HG03064 (cell line): ENCODE measurements at regions not wholly inside any gene's neighbourhood (a gene's known extent, or its start where the extent isn't known, plus 50 kb on each side); places are given as distances from the start of the nearest gene placed in this dataset.

ENCODE experiments used
- ATAC-seq: cut with Tn5 transposase; IDR thresholded peaks from one replicate; pipeline ENCODE4 v1.9.1; 2021; ENCODE audit warnings: low read depth; ENCODE audit not compliant: unreplicated experiment

DNA sequence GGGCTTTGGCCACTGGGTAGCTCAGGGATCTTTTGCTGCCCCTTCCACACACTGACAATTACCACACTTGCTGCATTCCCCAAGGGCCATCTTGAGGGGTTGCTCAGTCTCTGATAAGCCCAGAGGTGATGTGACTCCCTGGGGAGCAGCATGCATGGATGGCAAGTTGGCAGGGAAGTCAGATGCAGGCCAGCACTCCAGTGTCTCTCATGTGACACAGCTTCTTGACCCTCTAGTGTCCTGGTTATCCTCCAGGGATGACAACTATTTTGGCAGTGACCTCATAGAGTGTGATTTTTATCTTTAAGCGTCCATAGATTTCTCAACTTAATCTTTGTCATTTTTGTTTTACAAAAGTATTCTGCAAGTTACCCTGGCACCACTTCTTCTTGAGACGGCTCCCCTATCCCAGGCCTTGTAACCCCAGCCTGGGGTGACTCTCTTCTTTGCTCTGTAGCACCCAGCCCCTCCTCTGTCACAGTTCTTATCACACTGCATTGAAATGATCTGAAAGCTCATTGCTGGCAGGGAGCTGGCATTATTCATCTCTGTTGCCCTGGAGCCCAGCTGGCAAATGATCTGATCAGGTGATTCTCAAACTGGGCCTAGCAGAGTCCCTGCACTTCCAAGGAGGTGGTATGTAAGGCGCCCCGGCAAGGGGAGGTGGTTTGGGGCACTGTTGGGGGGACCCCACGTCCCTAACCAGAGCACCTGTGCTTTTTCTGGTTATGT is 72.6 kb downstream of the TENT5C start:
- no peak for ATAC-seq

DNA sequence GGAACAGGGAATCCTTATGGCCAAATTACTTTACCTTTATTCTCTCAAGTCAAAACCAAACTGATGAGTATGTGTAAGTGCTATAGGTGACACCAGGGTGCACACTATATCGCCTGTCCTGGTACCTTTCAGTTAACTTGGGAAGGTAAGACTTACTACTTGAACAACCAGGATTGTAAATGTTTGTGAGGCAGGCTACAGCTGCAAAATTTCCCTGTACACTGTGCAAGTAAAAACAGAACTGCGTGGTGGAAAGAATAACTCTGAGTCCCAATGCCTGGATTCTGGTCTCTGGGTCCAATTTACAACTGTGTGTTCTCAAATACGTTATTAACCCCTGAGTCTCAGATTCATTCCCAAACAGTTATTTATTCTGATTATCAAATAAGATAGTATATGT is 73.5 kb downstream of the TENT5C start:
- ATAC-seq: no peak

DNA sequence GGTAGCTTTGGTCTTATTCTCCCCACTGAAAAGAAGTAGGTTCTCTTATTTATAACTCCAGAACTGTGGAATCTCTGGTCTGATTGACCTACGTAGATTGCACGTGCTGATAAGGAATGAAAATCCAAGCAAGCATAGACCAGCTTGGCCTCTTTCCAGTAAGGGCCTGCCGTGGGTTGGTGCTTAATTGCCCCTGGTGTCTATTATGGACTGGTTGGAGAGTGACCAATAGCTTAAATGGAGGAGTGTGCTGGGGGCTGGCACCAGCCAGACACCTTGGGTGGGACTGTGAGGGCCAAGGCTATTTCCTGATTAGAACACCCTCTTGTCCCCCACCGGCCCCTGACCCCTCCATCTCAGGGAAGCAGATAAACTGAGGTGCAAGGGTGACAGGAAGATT is 74.0 kb downstream of the TENT5C start:
- ATAC-seq: no peak

DNA sequence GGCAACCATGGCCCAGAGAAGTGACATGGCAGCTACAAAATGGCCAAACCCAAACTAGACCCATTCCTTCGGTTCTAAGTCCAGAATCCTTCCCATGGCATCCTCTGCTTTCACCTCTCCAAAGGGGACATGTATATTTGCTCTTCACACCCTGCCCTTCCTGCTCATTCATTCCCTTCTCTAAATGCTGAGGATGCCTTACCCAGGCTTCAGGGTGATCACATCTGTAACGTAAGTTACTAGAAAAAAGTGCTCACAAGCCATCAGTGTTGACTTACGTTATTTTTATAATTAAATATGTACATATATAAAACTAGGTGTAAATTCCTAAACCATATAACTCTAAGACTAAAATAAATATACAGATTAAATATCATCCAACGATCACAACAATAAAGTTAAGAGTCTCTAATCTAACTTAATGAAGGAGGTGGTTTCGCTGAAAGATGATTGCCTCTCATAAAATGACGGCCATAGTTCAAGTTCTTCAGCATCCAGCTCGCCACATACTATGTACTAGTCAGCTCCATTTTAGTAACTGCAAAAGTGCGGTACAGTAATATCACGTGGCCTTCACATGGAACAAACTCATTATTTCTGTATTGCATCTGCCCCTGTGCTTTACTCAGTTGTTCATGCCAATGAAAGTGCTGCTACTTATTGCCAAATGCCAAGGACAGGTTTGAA is 74.6 kb downstream of the TENT5C start:
- no peak for ATAC-seq

DNA sequence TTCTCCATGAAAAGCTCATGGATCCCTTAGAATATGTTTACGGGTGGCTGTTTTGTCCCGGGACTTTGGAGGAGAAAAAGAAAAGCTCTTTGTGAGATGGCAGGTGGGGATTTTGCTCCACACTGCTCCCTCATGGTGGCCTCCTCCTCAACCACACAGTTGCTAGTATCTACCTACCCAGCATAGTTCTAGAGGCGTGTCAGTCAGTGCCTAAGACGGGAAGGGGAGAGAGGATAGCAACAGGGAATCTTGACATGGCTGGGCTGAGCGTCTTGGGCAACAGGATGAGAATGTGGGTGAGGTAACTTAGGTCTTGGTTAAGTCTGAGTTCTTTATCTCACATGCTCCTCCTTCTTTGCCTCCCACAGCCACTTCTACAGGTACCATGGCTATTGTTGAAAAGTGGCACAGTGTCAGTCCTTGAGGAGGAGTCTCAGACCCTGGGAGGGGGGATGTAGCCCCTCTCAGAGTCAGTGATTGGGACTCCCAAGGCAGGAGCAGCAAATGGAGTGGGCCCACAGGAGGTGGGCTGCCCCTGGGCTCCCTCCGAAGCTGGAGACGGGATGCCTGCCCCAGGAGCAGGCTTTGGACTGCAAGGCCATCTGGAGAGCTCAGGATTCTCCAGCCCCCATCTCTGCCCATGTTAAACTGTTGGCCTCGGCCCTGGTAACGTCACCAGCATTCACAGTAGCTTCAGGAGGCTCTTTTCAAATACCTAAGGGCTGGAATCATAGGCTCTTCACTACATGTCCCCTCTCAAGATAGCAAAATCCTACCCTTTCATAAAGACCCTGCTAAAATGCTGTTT is 75.4 kb downstream of the TENT5C start:
- ATAC-seq: no peak

DNA sequence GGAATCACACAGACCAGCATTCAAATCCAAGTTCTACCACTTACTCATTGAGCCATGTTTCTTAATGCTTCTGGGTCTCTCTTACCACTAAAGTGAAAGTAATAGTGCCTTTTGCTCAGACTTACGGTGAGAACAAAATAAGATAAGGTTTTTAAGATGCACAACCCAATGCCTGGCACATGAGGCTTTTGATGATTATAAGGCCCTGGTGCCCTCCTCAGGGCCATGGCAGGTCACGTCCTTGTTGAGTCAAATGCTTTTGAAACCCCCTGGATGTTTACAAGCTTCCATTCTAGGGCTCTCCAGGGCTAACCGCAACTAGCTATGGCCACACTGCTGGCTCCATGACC is 76.0 kb downstream of the TENT5C start:
- no peak for ATAC-seq

DNA sequence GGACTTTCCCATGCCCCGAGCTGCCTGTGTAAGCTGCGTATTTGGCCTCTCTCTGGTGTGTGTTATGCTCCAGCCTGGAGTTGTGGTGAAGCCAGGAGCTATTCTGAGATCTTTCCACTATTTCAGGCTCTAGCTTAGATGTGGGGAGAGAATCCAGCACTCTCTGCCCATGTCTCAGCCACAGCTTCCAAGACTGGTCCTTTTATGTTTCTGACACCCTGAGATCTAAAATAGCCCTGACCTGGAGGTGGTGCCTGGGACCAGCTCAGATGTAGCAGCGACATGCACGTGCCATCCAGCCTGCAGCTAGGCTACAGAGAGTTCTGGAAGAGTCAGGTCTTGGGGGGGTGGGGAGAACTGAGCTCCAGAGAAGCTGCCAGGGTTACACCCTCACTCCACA is 76.5 kb downstream of the TENT5C start:
- no peak for ATAC-seq

DNA sequence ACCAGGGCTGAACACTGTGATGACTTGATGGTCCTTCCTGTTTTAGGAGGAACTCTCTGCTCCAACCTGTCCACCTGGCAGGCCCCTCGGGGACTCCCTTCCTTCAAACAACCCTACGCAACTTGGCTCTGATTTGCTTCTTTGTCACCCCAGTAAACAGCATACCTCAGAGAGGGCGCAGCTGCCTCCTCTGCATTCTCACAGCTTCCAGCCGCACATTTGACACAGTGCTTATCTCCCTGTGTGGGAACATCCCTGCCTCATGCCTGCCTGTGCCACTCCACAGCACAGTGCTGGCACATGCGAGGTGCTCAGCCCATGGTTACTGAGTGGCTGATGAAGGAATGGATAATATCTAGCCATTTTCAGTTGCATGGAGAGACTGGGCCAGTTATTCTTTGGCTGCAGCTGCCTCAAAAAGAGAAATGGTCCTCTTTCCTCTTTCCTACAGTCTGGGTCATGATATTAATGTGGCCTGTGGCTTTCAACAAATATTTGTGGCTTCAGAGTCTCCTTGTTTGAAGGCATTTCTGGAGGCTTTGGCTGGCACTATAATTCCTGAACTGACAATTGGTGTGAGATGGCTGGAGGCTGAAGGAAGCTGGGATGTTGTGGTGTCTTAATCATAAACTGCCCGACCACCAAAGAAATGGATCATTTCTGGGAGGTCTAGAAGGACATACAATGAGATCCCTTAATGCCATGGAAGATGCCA is 77.9 kb downstream of the TENT5C start:
- ATAC-seq: no peak

DNA sequence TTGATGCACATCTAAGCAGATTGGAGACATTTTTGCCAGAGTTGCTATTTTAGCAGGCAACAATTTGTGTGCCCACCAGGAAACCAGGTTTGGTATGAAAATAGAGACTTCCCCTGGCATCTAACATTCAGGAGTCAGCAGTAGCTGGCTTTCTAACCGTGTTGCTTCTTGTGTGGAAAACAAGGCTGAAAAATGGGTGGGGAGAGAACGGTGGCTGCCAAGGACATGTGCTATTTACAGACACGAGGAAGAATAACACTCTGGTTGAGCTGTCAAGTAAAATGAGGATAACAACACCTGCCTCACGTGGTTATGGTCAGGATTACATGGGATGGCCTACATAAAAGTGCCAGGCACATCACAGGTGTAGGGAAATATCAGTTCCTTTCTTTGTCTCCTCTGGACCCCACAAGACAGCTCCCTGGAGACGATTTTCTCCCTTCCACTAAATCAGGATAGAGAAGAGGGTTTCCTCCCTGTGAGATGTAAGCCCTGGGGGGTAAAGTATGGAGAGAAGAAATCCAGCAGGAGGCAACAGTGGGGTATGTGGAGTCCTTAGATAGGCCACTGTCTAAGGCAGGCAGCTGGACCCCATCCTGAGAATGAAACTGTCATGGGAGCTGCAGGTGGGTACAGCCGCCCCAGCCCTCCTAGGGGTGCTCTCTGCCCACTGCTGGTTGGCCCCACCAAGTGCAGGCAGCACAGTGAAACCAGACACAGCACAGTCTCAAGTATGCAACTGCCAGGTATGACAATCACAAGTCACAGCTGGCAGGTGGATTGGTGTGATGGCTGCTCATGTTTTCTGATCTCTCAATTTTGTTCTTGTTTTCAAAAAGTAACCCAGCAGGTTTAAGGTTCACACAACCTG is 80.3 kb downstream of the TENT5C start:
- no peak for ATAC-seq

DNA sequence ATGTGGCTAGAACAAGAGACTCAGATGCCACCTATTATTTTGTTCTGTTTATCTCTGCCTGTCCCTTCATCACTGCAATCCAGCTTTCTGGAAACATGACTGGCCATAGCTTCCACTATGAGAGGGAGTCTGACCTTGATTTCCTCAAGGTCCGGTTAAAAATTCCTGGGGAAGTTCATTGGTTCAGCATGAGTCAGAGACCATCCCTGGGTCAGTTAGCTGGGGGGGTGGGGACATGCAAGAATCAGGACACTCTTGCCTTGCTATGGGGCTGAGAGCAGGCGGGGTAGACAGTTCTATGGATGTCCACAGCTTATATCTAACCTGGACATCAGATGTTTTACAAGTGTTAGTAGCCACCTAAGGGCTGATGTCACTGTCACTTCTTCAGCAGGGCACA is 81.1 kb downstream of the TENT5C start:
- ATAC-seq: no peak

DNA sequence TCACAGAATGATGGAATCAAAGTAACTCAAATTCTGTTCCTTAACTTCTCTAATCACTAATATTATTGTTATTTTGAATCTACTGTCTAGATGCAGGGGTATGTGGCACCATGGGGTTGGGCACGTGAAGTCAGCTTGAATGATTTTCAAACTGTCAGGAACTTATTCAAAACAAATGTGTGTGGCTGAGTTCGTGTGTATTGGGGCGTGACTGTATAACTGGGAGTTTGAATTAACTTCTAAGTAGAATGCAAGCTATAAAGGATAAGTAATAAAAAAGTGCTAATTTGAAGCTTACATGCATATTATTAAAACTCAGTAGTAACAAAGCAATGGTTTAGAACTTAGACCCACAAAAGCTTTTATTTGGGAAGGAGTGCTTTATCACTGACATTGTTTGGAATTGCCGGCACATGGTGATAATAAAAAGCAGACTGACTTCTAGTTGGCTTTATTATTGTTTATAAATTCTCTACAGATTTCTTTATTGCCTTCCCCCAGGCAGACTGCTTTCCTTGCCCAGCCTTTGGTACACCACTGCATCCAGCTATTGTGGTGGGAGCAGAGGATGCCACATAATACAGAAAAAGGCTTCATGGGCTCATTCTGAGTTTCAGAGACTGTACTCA is 84.3 kb downstream of the TENT5C start:
- ATAC-seq: no peak

DNA sequence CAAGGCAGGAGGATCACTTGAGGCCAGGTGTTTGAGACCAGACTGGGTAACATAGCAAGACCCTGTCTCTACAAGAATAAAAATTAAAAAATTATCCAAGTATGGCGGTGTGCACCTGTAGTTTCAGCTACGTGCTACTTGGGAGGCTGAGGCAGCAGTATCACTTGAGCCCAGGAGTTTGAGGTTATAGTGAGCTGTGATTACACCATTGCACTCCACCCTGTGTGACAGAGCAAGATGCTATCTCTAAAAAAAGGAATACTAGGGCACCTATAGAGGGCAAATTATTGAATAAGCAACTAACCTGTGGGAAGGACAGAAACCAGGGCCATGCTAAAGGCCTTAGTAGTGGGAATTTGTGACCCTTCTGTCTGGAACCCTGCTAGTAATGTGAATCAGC is 86.1 kb downstream of the TENT5C start:
- ATAC-seq: no peak

DNA sequence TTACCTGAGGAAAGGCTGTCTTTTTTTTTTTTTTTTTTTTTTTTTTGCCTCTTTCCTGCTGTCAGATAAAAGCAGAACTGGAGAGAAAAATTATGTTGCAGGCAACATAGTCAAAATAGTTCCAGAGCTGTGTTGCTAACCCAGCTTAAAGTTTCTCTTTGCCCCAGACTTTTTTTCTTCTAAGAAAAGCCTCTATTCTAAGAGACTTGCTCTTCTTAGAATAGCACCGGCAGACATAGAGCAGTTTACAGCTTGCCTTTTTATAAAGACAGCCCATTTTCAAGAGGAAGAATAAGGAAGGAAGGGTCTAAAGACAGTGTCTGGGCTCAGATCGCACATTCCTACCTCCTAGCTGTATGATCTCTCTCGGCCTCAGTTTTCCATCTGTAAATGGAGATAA is 88.7 kb downstream of the TENT5C start:
- ATAC-seq: no peak

DNA sequence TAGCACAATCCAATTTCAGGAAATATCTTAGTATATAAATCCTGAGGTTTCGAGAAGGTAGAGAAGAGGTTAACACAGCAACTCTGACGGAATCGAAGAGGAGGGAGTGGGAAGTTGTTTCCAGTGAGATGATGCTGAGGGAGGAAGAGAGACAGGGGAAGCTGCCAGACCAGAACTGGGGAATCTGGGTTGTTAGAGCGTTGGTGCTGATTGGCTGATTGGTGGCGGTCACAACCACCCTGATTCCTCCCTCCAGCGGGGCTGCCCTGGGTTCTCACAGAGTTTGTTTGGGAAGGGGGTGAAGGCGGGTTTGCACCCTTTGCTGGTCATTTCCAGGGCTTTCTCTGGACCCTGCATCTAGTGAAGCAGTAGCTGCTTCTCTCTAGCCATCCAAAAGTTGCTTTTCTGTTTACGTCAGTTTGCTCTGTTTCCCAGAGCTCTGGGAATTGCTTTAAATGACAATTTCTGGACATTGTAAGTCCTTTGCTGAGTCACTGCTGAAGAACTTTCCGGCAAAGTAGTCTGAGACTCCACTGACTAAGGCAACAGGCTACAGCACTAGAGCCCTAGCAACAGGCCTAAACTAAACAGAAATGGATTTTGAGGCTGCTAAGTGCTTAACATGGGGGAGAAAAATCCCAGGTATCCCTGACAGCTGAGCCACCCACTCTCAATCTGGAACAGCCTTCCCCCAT is 90.1 kb downstream of the TENT5C start:
- no peak for ATAC-seq

DNA sequence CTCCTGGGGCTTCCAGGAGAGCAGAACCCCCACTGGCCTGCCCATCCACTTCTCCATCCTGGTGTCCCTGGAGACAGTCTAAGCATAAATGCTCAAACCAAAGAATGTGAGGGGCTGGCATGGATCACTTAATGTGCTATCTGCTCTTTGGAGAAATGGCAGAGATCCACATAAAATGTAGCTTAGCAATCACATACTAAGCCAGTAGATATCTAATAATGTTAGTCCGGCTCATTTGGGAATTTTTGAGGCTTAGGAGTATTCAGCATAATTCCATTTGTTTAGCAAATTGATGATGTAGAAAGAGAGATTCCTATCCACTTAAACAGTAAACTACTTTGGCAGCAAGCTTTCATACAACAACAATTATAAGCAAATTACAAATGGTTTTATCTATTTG is 90.7 kb downstream of the TENT5C start:
- ATAC-seq: no peak

DNA sequence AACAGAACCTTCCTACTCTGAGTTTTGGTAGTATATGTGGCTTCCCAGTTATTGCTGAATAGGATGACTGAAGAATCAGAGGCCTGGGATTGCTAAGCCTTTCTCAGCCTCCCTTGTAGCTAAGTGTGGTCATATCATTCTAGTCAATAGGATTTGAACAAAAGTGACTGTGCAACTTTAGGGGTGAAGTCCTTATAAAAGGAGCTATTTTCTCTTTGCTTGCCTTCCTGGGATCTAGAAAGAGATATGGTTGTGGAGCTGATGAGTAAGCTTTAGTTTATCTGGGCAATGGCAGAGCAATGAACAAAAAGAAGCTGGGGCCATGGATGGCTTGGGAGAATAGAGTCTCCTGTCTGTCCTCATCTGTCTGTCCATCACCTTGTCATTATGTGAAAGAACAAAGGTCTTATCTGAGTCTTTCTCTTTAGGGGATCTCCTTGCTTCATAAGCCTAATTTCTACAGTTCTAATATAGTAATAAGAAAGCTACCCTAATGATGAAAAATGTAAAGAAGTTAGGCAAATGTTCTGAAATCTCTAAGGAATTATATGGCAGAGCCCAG is 91.5 kb downstream of the TENT5C start:
- no peak for ATAC-seq

DNA sequence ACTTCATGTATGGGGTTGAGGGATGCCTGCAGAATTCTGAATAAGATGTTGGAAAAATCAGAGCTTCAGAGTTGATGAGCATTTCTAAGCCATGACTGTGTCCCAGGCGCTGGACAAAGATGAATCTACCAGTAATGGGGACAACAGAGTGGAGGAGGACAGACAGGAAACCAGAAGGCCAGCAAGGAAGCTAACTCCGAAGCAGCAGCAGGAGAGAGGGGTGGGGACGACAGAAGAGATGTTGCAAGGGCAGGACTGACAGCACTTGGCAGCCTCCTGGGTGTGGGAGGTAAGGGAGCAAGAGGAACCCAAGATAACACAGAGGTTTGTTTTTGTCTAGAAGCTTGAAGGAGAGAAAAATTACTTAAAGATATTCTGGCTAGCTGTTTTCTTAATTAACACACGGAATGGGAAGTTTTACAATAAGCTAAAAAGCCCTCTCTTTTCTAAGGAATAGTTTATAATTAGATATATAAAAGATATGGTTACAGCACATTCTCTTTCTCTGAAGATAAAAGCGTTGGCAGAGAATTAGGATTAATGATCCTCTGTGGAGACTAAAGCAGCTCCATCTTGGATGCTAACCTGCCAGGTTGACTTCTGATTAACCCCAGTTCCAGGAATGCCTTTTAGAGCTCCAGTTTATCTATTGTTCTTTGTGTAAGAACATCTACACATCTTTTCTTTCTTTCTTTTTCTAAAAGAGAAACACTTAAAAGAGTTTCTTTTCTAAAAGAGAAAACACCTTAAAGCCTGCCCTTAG is 92.7 kb downstream of the TENT5C start:
- no peak for ATAC-seq

DNA sequence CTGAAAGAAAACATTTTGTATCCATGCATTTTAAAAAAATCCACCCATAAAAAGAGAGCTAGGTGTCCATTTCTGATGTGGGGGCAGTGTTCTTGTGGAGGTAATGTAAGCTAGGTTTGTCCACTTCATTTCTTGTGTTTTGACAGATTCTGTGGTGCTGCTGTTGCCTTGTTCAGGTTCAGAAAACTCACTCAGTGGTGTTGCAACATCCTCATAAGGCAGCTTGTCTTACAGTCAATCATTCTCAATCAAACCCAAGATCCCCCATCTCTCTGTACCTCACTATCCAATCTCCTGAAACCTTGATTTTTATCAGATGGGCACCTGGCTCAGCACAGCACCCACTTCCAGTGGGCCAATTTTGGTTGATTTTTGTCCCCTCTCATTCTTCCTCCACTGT is 94.1 kb downstream of the TENT5C start:
- ATAC-seq: no peak
